ENCODE measurements at regions not wholly inside any gene's neighbourhood (a gene's known extent, or its start where the extent isn't known, plus 50 kb on each side); places are given as distances from the start of the nearest gene placed in this dataset.

DNA sequence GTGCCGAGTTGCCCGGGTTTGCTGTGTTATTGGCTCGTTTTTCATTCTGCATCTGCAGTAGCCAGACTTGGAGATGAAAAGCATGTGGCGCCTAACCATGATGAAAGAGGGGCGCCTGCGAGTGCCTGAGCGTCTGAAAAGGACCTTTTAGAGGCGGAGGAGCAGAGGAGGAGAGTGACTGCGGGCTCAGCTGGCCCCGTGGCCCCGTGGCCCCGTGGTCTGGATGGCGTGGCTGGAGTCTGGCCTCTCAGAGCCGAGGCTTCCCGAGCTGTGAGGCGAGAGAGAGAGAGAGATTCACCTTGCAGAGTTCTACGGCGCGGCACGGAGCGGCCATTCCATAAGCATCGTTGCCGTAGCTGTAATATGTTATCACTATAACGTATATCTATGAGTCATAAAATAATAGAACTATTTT is 55.3 kb upstream of the RNU6ATAC start:
- TF ChIP-seq POLR2A (IDR thresholded peaks at IDR 0.05; ENCODE audit: borderline replicate concordance, extremely low read depth, insufficient read depth, insufficient read length), result no peak
- TF ChIP-seq, protein P1, sequence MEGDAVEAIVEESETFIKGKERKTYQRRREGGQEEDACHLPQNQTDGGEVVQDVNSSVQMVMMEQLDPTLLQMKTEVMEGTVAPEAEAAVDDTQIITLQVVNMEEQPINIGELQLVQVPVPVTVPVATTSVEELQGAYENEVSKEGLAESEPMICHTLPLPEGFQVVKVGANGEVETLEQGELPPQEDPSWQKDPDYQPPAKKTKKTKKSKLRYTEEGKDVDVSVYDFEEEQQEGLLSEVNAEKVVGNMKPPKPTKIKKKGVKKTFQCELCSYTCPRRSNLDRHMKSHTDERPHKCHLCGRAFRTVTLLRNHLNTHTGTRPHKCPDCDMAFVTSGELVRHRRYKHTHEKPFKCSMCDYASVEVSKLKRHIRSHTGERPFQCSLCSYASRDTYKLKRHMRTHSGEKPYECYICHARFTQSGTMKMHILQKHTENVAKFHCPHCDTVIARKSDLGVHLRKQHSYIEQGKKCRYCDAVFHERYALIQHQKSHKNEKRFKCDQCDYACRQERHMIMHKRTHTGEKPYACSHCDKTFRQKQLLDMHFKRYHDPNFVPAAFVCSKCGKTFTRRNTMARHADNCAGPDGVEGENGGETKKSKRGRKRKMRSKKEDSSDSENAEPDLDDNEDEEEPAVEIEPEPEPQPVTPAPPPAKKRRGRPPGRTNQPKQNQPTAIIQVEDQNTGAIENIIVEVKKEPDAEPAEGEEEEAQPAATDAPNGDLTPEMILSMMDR (IDR thresholded peaks at IDR 0.05 in 2 of 3, conservative IDR thresholded peaks at IDR 0.05 in 1 of 3; ENCODE audit: borderline replicate concordance in 1 of 3, insufficient read depth in 1 of 3, low read depth in 2 of 3, low read length in 2 of 3), result no peak
- TF ChIP-seq, protein P2, sequence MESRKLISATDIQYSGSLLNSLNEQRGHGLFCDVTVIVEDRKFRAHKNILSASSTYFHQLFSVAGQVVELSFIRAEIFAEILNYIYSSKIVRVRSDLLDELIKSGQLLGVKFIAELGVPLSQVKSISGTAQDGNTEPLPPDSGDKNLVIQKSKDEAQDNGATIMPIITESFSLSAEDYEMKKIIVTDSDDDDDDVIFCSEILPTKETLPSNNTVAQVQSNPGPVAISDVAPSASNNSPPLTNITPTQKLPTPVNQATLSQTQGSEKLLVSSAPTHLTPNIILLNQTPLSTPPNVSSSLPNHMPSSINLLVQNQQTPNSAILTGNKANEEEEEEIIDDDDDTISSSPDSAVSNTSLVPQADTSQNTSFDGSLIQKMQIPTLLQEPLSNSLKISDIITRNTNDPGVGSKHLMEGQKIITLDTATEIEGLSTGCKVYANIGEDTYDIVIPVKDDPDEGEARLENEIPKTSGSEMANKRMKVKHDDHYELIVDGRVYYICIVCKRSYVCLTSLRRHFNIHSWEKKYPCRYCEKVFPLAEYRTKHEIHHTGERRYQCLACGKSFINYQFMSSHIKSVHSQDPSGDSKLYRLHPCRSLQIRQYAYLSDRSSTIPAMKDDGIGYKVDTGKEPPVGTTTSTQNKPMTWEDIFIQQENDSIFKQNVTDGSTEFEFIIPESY (IDR thresholded peaks at IDR 0.05; ENCODE audit: extremely low read depth, insufficient replicate concordance, low read length), result no peak
